ENCODE measurements at regions not wholly inside any gene's neighbourhood (a gene's known extent, or its start where the extent isn't known, plus 50 kb on each side); places are given as distances from the start of the nearest gene placed in this dataset.

- TF ChIP-seq CTCF (IDR thresholded peaks at IDR 0.05) = no peak
These were observed 66.7 kb upstream of the E2F3 start for GRCh38 chr6:20334962-20335361.

- TF ChIP-seq CTCF (IDR thresholded peaks at IDR 0.05) = no peak
These were observed 65.8 kb upstream of the E2F3 start for GRCh38 chr6:20335872-20336271.

GRCh38 chr6:20338156-20338555 lies 63.5 kb upstream of the E2F3 start:
- TF ChIP-seq CTCF (IDR thresholded peaks at IDR 0.05) = no peak

GRCh38 chr6:20340068-20340848 lies 61.4 kb upstream of the E2F3 start:
- no peak for TF ChIP-seq CTCF (IDR thresholded peaks at IDR 0.05)

- no peak for TF ChIP-seq CTCF (IDR thresholded peaks at IDR 0.05)
These were observed 60.6 kb upstream of the E2F3 start for GRCh38 chr6:20341096-20341495.

- no peak for TF ChIP-seq CTCF (IDR thresholded peaks at IDR 0.05)
These were observed 60.1 kb upstream of the E2F3 start for GRCh38 chr6:20341564-20341963.

- TF ChIP-seq CTCF (IDR thresholded peaks at IDR 0.05) = no peak
These were observed 53.6 kb upstream of the E2F3 start for GRCh38 chr6:20348041-20348440.

- no peak for TF ChIP-seq CTCF (IDR thresholded peaks at IDR 0.05)
These were observed 52.5 kb upstream of the E2F3 start for GRCh38 chr6:20349225-20349624.

Data from LNCAP (cell line).